Sigmoid colon (tissue), 6 donors: ENCODE measurements at regions not wholly inside any gene's neighbourhood (a gene's known extent, or its start where the extent isn't known, plus 50 kb on each side); places are given as distances from the start of the nearest gene placed in this dataset.
A peak's percentile ranks its signal among the peaks of the same experiment; 100 is the strongest.

ENCODE experiments used
- DNase-seq: peaks from one replicate; pipeline ENCODE4 v3.0.0-alpha.2; 2019
- H3K27ac ChIP-seq, 4 donors: fragments of 200-600 bp; sonication (generic); one replicate each; pipeline ENCODE4 v1.5.1; 2016 to 2019; ENCODE audit warnings: mild to moderate bottlenecking in 1 of 4
- H3K27me3 ChIP-seq, 3 donors: fragments of 200-600 bp; sonication (generic); one replicate each; pipeline ENCODE4 v1.5.1; 2019; ENCODE audit warnings: mild to moderate bottlenecking in 1 of 3
- H3K36me3 ChIP-seq, 4 donors: fragments of 200-600 bp; sonication (generic); one replicate each; pipeline ENCODE4 v1.5.1; 2016 to 2019
- H3K4me1 ChIP-seq, 4 donors: fragments of 200-600 bp; sonication (generic); one replicate each; pipeline ENCODE4 v1.5.1; 2017 to 2019
- H3K4me3 ChIP-seq, 4 donors: fragments of 200-600 bp; sonication (generic); one replicate each; pipeline ENCODE4 v1.5.1; 2017 to 2019; ENCODE audit warnings: mild to moderate bottlenecking in 2 of 4, moderate library complexity in 1 of 4
- H3K9me3 ChIP-seq, 4 donors: fragments of 200-600 bp in 3 of 4; sonication (generic) in 3 of 4; one replicate each; pipeline versions ENCODE4 v1.5.1 to v1.6.1; 2013 to 2019
- CTCF ChIP-seq, 4 experiments: fragments of 450-650 bp in 3 of 4; fragments of 200-600 bp in 1 of 4; IDR thresholded peaks; one replicate each; pipeline ENCODE4 v1.5.1; 2016 to 2019; ENCODE audit warnings: antibody characterized with exemption in 4 of 4, mild to moderate bottlenecking in 3 of 4, moderate library complexity in 2 of 4
- EP300 ChIP-seq, 4 donors: sonication (generic); formaldehyde crosslinking; IDR thresholded peaks; one replicate each; pipeline ENCODE4 v1.6.1; 2017; ENCODE audit warnings: antibody characterized with exemption in 4 of 4
- POLR2A ChIP-seq, 2 donors: fragments of 450-650 bp; IDR thresholded peaks; one replicate each; pipeline ENCODE4 v1.6.1; 2016; ENCODE audit warnings: antibody characterized with exemption in 2 of 2, mild to moderate bottlenecking in 2 of 2, moderate library complexity in 2 of 2
- POLR2AphosphoS5 ChIP-seq, 4 donors: sonication (generic); formaldehyde crosslinking; IDR thresholded peaks; one replicate each; pipeline ENCODE4 v1.6.1; 2017; ENCODE audit warnings: antibody characterized with exemption in 4 of 4
- WGBS, 2 donors: extraction: QIAGEN DNeasy Blood & Tissue Kit; methylation state at CpG; one replicate each; pipeline ENCODE4 v1.1.7; 2013; 5-methylcytosine and 5-hydroxymethylcytosine counted together
- intact Hi-C: fragments of 100-400 bp; cut with DNase I; formaldehyde crosslinking; loops from one replicate; pipeline ENCODE4 v1.15.1; 2023
- donor health status: healthy with polysubstance abuse.
- donor health status: healthy.

- H3K36me3 ChIP-seq, result no peaks in the 10 kb centered on the region
- peaks cover 0 to 63% (median 57%) of the 10 kb centered on the region in 4 donors for H3K4me1 ChIP-seq
- TF ChIP-seq CTCF (IDR thresholded peaks at IDR 0.05), result no peak
- TF ChIP-seq POLR2A (IDR thresholded peaks at IDR 0.05), result no peak
- TF ChIP-seq EP300 (IDR thresholded peaks at IDR 0.05), result no peak
- peak in 3 of 4 donors; percentile 3 to 56 (median 45) for TF ChIP-seq POLR2AphosphoS5 (IDR thresholded peaks at IDR 0.05)
- no peaks in the 10 kb centered on the region for H3K9me3 ChIP-seq
- peak; percentile 73 for DNase-seq
- H3K27me3 ChIP-seq, result no peaks in the 10 kb centered on the region
- intact Hi-C loops, result no loop called here
- peak overlapping the region; percentile 40 to 82 (median 72) for H3K27ac ChIP-seq
- no peak overlapping the region for H3K4me3 ChIP-seq
- 77 to 81% methylated on average over 5 of the region's 5 CpGs for WGBS, 2 donors
Observed at GRCh38 chr10:78335691-78336401, 302.2 kb downstream of the RPS24 start.

- DNase-seq, result no peak
- Histone ChIP-seq H3K27me3 (no peaks in the 10 kb centered on the region), H3K4me1 (peaks cover 0 to 57% (median 52%) of the 10 kb centered on the region in 4 donors), H3K4me3 (no peak overlapping the region), H3K36me3 (no peaks in the 10 kb centered on the region), H3K27ac (peak overlapping the region; percentile 40 to 82 (median 72)), H3K9me3 (no peaks in the 10 kb centered on the region)
- TF ChIP-seq CTCF (IDR thresholded peaks at IDR 0.05) (no peak), POLR2AphosphoS5 (IDR thresholded peaks at IDR 0.05) (no peak), EP300 (IDR thresholded peaks at IDR 0.05) (no peak), POLR2A (IDR thresholded peaks at IDR 0.05) (no peak)
- intact Hi-C loops, result no loop called here
- 73 to 87% methylated on average over 2 of the region's 2 CpGs for WGBS, 2 donors
Observed at GRCh38 chr10:78336402-78336791, 302.7 kb downstream of the RPS24 start.

GRCh38 chr10:78337016-78337415 lies 303.4 kb downstream of the RPS24 start:
- H3K4me3 ChIP-seq, result no peak overlapping the region
- no peaks in the 10 kb centered on the region for H3K27me3 ChIP-seq
- peak overlapping the region in 3 of 4 donors; percentile 68 to 82 (median 76) for H3K27ac ChIP-seq
- WGBS, 2 donors, result 61 to 79% methylated on average over 4 of the region's 4 CpGs
- no peaks in the 10 kb centered on the region for H3K36me3 ChIP-seq
- H3K9me3 ChIP-seq, result no peaks in the 10 kb centered on the region
- intact Hi-C loops, result no loop called here
- peaks cover 0 to 52% (median 45%) of the 10 kb centered on the region in 4 donors for H3K4me1 ChIP-seq
- peak; percentile 17 for DNase-seq
- TF ChIP-seq EP300 (IDR thresholded peaks at IDR 0.05) (no peak), POLR2A (IDR thresholded peaks at IDR 0.05) (no peak), POLR2AphosphoS5 (IDR thresholded peaks at IDR 0.05) (no peak), CTCF (IDR thresholded peaks at IDR 0.05) (no peak)

- TF ChIP-seq POLR2AphosphoS5 (IDR thresholded peaks at IDR 0.05) (no peak), CTCF (IDR thresholded peaks at IDR 0.05) (no peak), EP300 (IDR thresholded peaks at IDR 0.05) (no peak), POLR2A (IDR thresholded peaks at IDR 0.05) (no peak)
- H3K9me3 ChIP-seq, result no peaks in the 10 kb centered on the region
- DNase-seq, result peak; percentile 38
- peak overlapping the region in 3 of 4 donors; percentile 68 to 82 (median 76) for H3K27ac ChIP-seq
- peaks cover 0 to 44% (median 37%) of the 10 kb centered on the region in 4 donors for H3K4me1 ChIP-seq
- WGBS, 2 donors, result 80 to 82% methylated on average over 10 of the region's 10 CpGs
- H3K4me3 ChIP-seq, result no peak overlapping the region
- H3K27me3 ChIP-seq, result no peaks in the 10 kb centered on the region
- intact Hi-C loops, result no loop called here
- H3K36me3 ChIP-seq, result no peaks in the 10 kb centered on the region
Observed at GRCh38 chr10:78337646-78338391, 304.2 kb downstream of the RPS24 start.
